Stimulated activated CD8-positive, alpha-beta memory T cell treated with anti-CD3 and anti-CD28 coated beads, Interleukin-15, amount 100 ng/mL, for 1 hour (primary cell): ENCODE measurements at regions not wholly inside any gene's neighbourhood (a gene's known extent, or its start where the extent isn't known, plus 50 kb on each side); places are given as distances from the start of the nearest gene placed in this dataset.

Source experiments
- DNase-seq: peaks from one replicate; pipeline ENCODE4 v3.0.0-alpha.2; 2020; ENCODE audit warnings: low read depth

- no peak for DNase-seq
Observed at GRCh38 chr10:128221807-128222206, 95.6 kb upstream of the MKI67 start.

- DNase-seq: no peak
Observed at GRCh38 chr10:128222332-128222849, 96.2 kb upstream of the MKI67 start.

- DNase-seq: no peak
Observed at GRCh38 chr10:128230401-128230800, 104.2 kb upstream of the MKI67 start.

GRCh38 chr10:128233422-128233821 lies 107.2 kb upstream of the MKI67 start:
- no peak for DNase-seq

GRCh38 chr10:128237710-128238109 lies 111.5 kb upstream of the MKI67 start:
- no peak for DNase-seq

GRCh38 chr10:128241023-128241422 lies 114.8 kb upstream of the MKI67 start:
- DNase-seq: no peak

- no peak for DNase-seq
Observed at GRCh38 chr10:128242641-128243040, 116.4 kb upstream of the MKI67 start.

GRCh38 chr10:128245026-128245425 lies 118.8 kb upstream of the MKI67 start:
- DNase-seq: no peak

- DNase-seq: no peak
Observed at GRCh38 chr10:128247576-128247975, 121.4 kb upstream of the MKI67 start.

GRCh38 chr10:128254476-128254875 lies 128.3 kb upstream of the MKI67 start:
- DNase-seq: no peak

- DNase-seq: no peak
Observed at GRCh38 chr10:128257428-128257827, 131.2 kb upstream of the MKI67 start.

- DNase-seq: no peak
Observed at GRCh38 chr10:128258421-128258976, 132.3 kb upstream of the MKI67 start.

GRCh38 chr10:128263891-128264688 lies 137.9 kb upstream of the MKI67 start:
- peak; percentile 20 for DNase-seq

- no peak for DNase-seq
Observed at GRCh38 chr10:128265596-128265995, 139.4 kb upstream of the MKI67 start.

GRCh38 chr10:128267581-128267980 lies 141.4 kb upstream of the MKI67 start:
- DNase-seq: no peak

- DNase-seq: no peak
Observed at GRCh38 chr10:128268015-128268722, 141.9 kb upstream of the MKI67 start.

GRCh38 chr10:128274938-128275337 lies 148.7 kb upstream of the MKI67 start:
- no peak for DNase-seq

GRCh38 chr10:128275388-128276177 lies 149.4 kb upstream of the MKI67 start:
- no peak for DNase-seq

GRCh38 chr10:128277267-128277840 lies 151.1 kb upstream of the MKI67 start:
- DNase-seq: no peak

- no peak for DNase-seq
Observed at GRCh38 chr10:128278362-128278761, 152.1 kb upstream of the MKI67 start.

GRCh38 chr10:128280271-128280670 lies 154.0 kb upstream of the MKI67 start:
- no peak for DNase-seq

- DNase-seq: no peak
Observed at GRCh38 chr10:128281343-128281742, 155.1 kb upstream of the MKI67 start.
